GM23248 (cell line): ENCODE measurements at regions not wholly inside any gene's neighbourhood (a gene's known extent, or its start where the extent isn't known, plus 50 kb on each side); places are given as distances from the start of the nearest gene placed in this dataset.
A peak's percentile ranks its signal among the peaks of the same experiment; 100 is the strongest.

Source experiments
- DNase-seq: peaks from one replicate; pipeline ENCODE4 v3.0.0-alpha.2; 2015
- H2AFZ ChIP-seq: fragments of 200-600 bp; sonication (generic); 2 replicates; pipeline ENCODE4 v1.6.1; 2016; ENCODE audit warnings: antibody characterized with exemption
- H3F3A ChIP-seq: fragments of 200-600 bp; sonication (generic); 2 replicates; pipeline ENCODE4 v1.6.1; 2016; ENCODE audit warnings: mild to moderate bottlenecking, antibody characterized with exemption, mixed run types; ENCODE audit not compliant: insufficient read depth
- H3K27ac ChIP-seq: fragments of 200-600 bp; sonication (generic); 2 replicates; pipeline ENCODE4 v1.5.1; 2016; ENCODE audit warnings: mild to moderate bottlenecking
- H3K27me3 ChIP-seq: fragments of 200-600 bp; sonication (generic); replicated peaks from 2 replicates; pipeline ENCODE4 v1.6.1; 2016; ENCODE audit warnings: mild to moderate bottlenecking; ENCODE audit not compliant: insufficient read depth
- H3K36me3 ChIP-seq: fragments of 200-600 bp; sonication (generic); 2 replicates; pipeline ENCODE4 v1.6.1; 2016; ENCODE audit warnings: low read depth, mild to moderate bottlenecking
- H3K4me1 ChIP-seq: fragments of 200-600 bp; sonication (generic); 2 replicates; pipeline ENCODE4 v1.6.1; 2016; ENCODE audit warnings: mild to moderate bottlenecking; ENCODE audit not compliant: insufficient read depth
- H3K4me2 ChIP-seq: fragments of 200-600 bp; sonication (generic); one replicate; pipeline ENCODE4 v1.6.1; 2016; ENCODE audit warnings: mild to moderate bottlenecking; ENCODE audit not compliant: unreplicated experiment
- H3K4me3 ChIP-seq: fragments of 200-600 bp; sonication (generic); 2 replicates; pipeline ENCODE4 v1.5.1; 2016; ENCODE audit warnings: mild to moderate bottlenecking
- H3K79me2 ChIP-seq: fragments of 200-600 bp; sonication (generic); 2 replicates; pipeline ENCODE4 v1.6.1; 2016; ENCODE audit warnings: mild to moderate bottlenecking; ENCODE audit not compliant: insufficient read depth
- H3K9ac ChIP-seq: fragments of 200-600 bp; sonication (generic); 2 replicates; pipeline ENCODE4 v1.6.1; 2016; ENCODE audit warnings: mild to moderate bottlenecking
- H3K9me2 ChIP-seq: fragments of 200-600 bp; sonication (generic); 2 replicates; pipeline ENCODE4 v1.6.1; 2016; ENCODE audit warnings: mixed run types, mild to moderate bottlenecking, moderate library complexity; ENCODE audit not compliant: insufficient read depth
- H3K9me3 ChIP-seq: fragments of 200-600 bp; sonication (generic); one replicate; pipeline ENCODE4 v1.6.1; 2017; ENCODE audit warnings: low read depth
- H4K20me1 ChIP-seq: fragments of 200-600 bp; sonication (generic); 2 replicates; pipeline ENCODE4 v1.6.0; 2016; ENCODE audit not compliant: insufficient read depth
- EZH2 ChIP-seq: fragments of 200-600 bp; sonication (generic); IDR thresholded peaks from 2 replicates; pipeline ENCODE4 v1.6.1; 2018; ENCODE audit warnings: antibody characterized with exemption, mild to moderate bottlenecking; ENCODE audit not compliant: insufficient read depth, poor library complexity, severe bottlenecking
- EZH2phosphoT487 ChIP-seq: fragments of 200-600 bp; sonication (generic); IDR thresholded peaks from 2 replicates; pipeline ENCODE4 v1.6.1; 2018; ENCODE audit warnings: antibody characterized with exemption, moderate library complexity, mild to moderate bottlenecking, low read depth; ENCODE audit not compliant: insufficient read depth
- WGBS, 2 experiments: methylation state at CpG; one replicate each; pipeline ENCODE4 v1.1.6; 2015 to 2017; ENCODE audit warnings: low lambda C conversion rate in 2 of 2, low coverage in 1 of 2; ENCODE audit errors: missing lambda C conversion rate in 2 of 2; 5-methylcytosine and 5-hydroxymethylcytosine counted together
- in situ Hi-C: fragments of 300-500 bp; cut with MboI; formaldehyde crosslinking; loops from 2 replicates; pipeline ENCODE4 v1.15.0; 2020

GRCh38 chr6:10331334-10331968 lies 83.4 kb downstream of the TFAP2A start:
- TF ChIP-seq EZH2phosphoT487 (no peak), EZH2 (no peak)
- H3K27me3 ChIP-seq = no peaks in the 10 kb centered on the region
- no peak overlapping the region for H3K27ac ChIP-seq
- no peaks in the 10 kb centered on the region for H3F3A ChIP-seq
- in situ Hi-C loops = no loop called here
- H3K4me2 ChIP-seq = no peak overlapping the region
- 22 to 26% methylated on average over 8 of the region's 8 CpGs for whole genome bisulfite sequencing, 2 experiments
- H3K9me3 ChIP-seq = no peaks in the 10 kb centered on the region
- no peaks in the 10 kb centered on the region for H3K4me1 ChIP-seq
- DNase-seq = no peak
- H3K9ac ChIP-seq = no peak overlapping the region
- no peak overlapping the region for H2AFZ ChIP-seq
- no peaks in the 10 kb centered on the region for H4K20me1 ChIP-seq
- no peaks in the 10 kb centered on the region for H3K79me2 ChIP-seq
- no peak overlapping the region for H3K4me3 ChIP-seq
- H3K36me3 ChIP-seq = no peaks in the 10 kb centered on the region
- H3K9me2 ChIP-seq = no peaks in the 10 kb centered on the region

- no peaks in the 10 kb centered on the region for H3K9me2 ChIP-seq
- no peaks in the 10 kb centered on the region for H3K79me2 ChIP-seq
- H3K9ac ChIP-seq = no peak overlapping the region
- no peak overlapping the region for H2AFZ ChIP-seq
- no peak overlapping the region for H3K4me2 ChIP-seq
- WGBS, 2 experiments = 7 to 12% methylated on average over 2 of the region's 2 CpGs
- H3K36me3 ChIP-seq = no peaks in the 10 kb centered on the region
- TF ChIP-seq EZH2 = no peak
- no peak for TF ChIP-seq EZH2phosphoT487
- in situ Hi-C loops = no loop called here
- H3K4me1 ChIP-seq = no peaks in the 10 kb centered on the region
- no peaks in the 10 kb centered on the region for H3K27me3 ChIP-seq
- no peak overlapping the region for H3K4me3 ChIP-seq
- H3K9me3 ChIP-seq = no peaks in the 10 kb centered on the region
- H3F3A ChIP-seq = no peaks in the 10 kb centered on the region
- no peak for DNase-seq
- H3K27ac ChIP-seq = no peak overlapping the region
- H4K20me1 ChIP-seq = no peaks in the 10 kb centered on the region
Measured at GRCh38 chr6:10330515-10330914, 84.4 kb downstream of the TFAP2A start.

- no peaks in the 10 kb centered on the region for H3K4me1 ChIP-seq
- H3K9ac ChIP-seq = no peak overlapping the region
- no peaks in the 10 kb centered on the region for H3K36me3 ChIP-seq
- no peak overlapping the region for H3K4me3 ChIP-seq
- H3K79me2 ChIP-seq = no peaks in the 10 kb centered on the region
- H3F3A ChIP-seq = no peaks in the 10 kb centered on the region
- no peaks in the 10 kb centered on the region for H3K9me3 ChIP-seq
- H3K9me2 ChIP-seq = no peaks in the 10 kb centered on the region
- no peaks in the 10 kb centered on the region for H3K27me3 ChIP-seq
- no peak for TF ChIP-seq EZH2phosphoT487
- TF ChIP-seq EZH2 = no peak
- 49 to 50% methylated on average over 2 of the region's 2 CpGs for WGBS, 2 experiments
- H2AFZ ChIP-seq = no peak overlapping the region
- in situ Hi-C loops = no loop called here
- H3K27ac ChIP-seq = no peak overlapping the region
- H4K20me1 ChIP-seq = no peaks in the 10 kb centered on the region
- DNase-seq = peak; percentile 19
- no peak overlapping the region for H3K4me2 ChIP-seq
Measured at GRCh38 chr6:10323018-10323417, 91.9 kb downstream of the TFAP2A start.

- in situ Hi-C loops = no loop called here
- Histone ChIP-seq H3K4me1 (no peaks in the 10 kb centered on the region), H3K4me2 (no peak overlapping the region), H3K36me3 (no peaks in the 10 kb centered on the region), H3K27ac (no peak overlapping the region), H3K4me3 (no peak overlapping the region), H3K9ac (no peak overlapping the region), H3K27me3 (no peaks in the 10 kb centered on the region), H3F3A (no peaks in the 10 kb centered on the region), H3K79me2 (no peaks in the 10 kb centered on the region), H3K9me2 (no peaks in the 10 kb centered on the region), H2AFZ (no peak overlapping the region), H3K9me3 (no peaks in the 10 kb centered on the region), H4K20me1 (no peaks in the 10 kb centered on the region)
- TF ChIP-seq EZH2 = no peak
- no peak for TF ChIP-seq EZH2phosphoT487
- 29 to 38% methylated on average over 6 of the region's 6 CpGs for WGBS, 2 experiments
- DNase-seq = no peak
Measured at GRCh38 chr6:10320291-10320690, 94.6 kb downstream of the TFAP2A start.

- Histone ChIP-seq H3K4me2 (no peak overlapping the region), H2AFZ (peak overlapping the region; percentile 60; the same call in 1 of the 2 replicates), H4K20me1 (no peaks in the 10 kb centered on the region), H3K9ac (no peak overlapping the region), H3F3A (no peaks in the 10 kb centered on the region), H3K4me3 (no peak overlapping the region), H3K79me2 (no peaks in the 10 kb centered on the region), H3K27me3 (no peaks in the 10 kb centered on the region), H3K9me3 (no peaks in the 10 kb centered on the region), H3K27ac (no peak overlapping the region), H3K36me3 (no peaks in the 10 kb centered on the region), H3K9me2 (no peaks in the 10 kb centered on the region), H3K4me1 (no peaks in the 10 kb centered on the region)
- in situ Hi-C loops = no loop called here
- 37 to 45% methylated on average over 12 of the region's 12 CpGs for WGBS, 2 experiments
- TF ChIP-seq EZH2phosphoT487 (no peak), EZH2 (no peak)
- peak; percentile 39 for DNase-seq
Measured at GRCh38 chr6:10316373-10316721, 98.5 kb downstream of the TFAP2A start.
